ENCODE measurements at regions not wholly inside any gene's neighbourhood (a gene's known extent, or its start where the extent isn't known, plus 50 kb on each side); places are given as distances from the start of the nearest gene placed in this dataset.
A peak's percentile ranks its signal among the peaks of the same experiment; 100 is the strongest.
"Not testable (repeated sequence)": the region's sequence is repeated elsewhere in the genome, so short reads cannot be mapped to it uniquely, and the experiment has no call there.

DNA sequence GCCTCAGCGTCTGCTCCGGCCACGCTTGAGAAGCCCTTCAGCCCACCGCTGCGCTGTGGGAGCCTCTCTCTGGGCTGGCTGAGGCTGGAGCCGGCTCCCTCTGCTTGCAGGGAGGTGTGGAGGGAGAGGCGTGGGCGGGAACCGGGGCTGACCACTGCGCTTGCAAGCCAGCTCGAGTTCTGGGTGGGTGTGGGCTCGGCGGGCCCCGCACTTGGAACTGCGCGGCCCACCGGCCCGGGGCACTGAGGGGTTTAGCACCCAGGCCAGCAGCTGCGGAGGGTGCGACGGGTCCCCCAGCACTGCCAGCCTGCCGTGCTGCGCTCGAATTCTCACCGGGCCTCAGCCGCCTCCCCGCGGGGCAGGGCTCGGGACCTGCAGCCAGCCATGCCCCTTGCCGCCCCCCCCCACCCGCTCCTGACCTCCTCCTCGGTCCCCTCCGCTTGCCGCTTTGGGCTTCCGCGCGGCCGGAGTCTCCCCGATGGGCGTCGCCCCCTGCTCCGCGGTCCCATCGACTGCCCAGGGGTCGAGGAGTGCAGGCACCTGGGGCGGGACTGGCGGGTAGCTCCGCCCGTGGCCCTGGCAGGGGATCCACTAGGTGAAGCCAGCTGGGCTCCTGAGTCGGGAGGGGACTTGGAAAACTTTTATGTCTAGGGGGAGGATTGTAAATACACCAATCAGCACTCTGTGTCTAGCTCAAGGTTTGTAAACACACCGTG lies 106.7 kb downstream of the RAP2B start:
- no peak for DNase-seq

DNA sequence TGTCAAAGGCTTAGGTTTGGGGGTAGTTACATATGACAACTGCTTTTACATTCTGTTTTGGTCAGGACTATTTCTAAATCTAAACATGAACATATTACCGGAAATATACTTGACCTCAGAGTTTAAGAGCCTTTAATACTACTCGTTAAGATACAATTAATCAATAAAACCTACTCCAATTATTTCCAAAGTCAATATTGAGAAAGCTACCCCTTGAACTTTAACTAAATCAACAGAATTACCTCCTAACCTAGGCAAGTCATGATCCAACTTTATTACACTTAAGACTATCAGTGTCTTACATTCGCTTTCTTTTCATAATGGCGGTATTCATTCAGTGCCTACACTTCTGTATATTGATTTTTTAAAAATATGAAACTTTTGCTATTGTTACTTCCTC lies 107.7 kb downstream of the RAP2B start:
- DNase-seq: no peak

DNA sequence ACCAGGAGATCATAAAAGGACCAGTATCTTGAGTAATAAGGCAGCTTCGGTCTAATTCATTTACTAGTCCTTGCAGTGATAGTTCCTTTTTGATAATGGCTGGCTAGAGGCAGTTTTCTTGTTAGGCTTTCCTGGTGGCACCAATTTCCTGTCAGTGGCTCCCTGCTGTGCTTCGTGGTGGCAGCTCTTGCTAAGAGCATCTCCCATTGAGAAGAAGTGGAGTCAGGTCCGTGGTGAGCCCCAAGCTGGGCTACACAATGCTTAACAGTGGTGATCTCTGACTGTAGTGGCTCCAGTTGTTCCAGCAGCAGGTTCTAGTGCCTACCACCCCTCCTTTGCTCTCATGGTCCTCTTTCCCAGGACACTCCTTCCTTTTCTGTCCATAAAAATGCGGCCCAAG lies 111.2 kb downstream of the RAP2B start:
- no peak for DNase-seq

DNA sequence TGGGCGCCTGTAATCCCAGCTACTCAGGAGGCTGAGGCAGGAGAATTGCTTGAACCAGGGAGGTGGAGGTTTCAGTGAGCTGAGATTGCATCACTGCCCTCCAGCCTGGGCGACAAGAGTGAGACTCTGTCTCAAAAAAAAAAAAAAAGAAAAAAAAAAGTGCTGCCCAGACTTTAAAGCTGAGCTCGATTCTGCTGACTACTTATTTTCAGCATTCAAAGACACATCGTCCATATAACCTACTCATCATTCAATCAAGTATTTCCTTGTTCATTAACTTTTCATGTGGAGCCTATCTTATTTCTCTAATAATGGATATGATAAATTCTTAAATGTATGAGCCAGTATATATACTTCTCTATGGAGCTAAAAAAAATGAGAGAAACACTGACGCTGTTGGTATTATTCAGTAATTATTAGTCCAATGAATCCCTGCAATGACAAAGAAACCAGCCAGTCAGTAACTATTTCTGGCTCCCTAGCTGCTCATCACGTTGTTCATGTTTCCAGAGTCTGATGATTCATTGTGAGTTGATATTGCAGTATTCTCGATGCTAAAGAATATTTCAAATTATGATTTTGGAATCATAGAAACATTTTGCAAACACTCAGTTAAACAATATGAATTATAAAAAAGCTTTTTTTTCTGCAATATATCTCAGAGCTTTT lies 111.9 kb downstream of the RAP2B start:
- DNase-seq: no peak

GRCh38 chr3:153274561-153274960 lies 112.5 kb downstream of the RAP2B start:
- no peak for DNase-seq

DNA sequence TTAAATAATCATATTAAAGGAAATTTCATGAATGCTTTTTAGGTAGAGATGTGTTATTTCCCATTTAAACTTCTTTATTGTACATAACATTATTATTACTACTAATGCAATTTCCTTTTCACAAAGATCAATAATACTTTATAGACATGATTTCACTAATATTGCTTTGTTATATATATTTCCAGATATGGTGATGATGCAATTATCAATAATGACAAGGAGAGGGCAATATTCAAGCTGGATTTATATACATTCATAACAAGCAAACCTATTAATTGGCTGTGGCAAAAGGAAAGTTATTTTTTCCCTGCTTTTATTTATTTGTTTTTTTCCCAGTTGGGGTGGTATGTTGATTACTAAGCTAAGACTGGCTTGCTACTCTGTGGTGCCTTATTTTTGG lies 113.5 kb downstream of the RAP2B start:
- DNase-seq: no peak

- DNase-seq: no peak
Observed at GRCh38 chr3:153277029-153277428, 115.0 kb downstream of the RAP2B start.

DNA sequence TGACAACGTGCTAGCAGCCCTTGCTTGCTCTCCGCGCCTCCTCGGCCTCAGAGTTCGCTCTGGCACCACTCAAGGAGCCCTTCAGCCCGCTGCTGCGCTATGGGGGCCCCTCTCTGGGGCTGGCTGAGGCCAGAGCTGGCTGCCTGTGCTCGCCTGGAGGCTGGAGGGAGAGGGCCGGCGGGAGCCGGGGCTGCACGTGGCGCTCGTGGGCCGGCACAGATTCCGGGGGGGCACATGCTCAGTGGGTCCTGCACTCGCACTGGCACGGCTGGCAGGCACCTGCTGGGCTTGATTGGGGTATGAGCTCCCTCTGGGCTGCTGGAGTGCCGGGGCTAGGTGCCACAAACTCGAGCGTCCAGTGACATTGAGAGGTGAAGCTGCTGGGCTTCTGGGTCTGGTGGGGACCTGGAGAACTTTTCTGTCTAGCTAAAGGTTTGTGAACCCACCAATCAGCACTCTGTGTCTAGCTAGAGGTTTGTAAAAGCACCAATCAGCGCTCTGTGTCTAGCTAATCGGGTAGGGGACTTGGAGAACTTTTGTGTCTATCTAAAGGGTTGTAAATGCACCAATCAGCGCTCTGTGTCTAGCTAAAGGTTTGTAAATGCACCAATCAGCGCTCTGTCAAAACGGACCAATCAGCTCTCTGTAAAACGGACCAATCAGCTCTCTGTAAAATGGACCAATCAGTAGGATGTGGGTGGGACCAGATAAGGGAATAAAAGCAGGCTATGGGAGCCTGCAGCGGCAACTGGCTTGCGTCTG lies 119.4 kb downstream of the RAP2B start:
- DNase-seq: not testable (repeated sequence)

- DNase-seq: no peak
Observed at GRCh38 chr3:153282355-153282754, 120.3 kb downstream of the RAP2B start.

GRCh38 chr3:153284282-153284938 lies 122.4 kb downstream of the RAP2B start:
- peak; percentile 55 to 63 for DNase-seq

GRCh38 chr3:153285194-153285641 lies 123.2 kb downstream of the RAP2B start:
- no peak for DNase-seq

DNA sequence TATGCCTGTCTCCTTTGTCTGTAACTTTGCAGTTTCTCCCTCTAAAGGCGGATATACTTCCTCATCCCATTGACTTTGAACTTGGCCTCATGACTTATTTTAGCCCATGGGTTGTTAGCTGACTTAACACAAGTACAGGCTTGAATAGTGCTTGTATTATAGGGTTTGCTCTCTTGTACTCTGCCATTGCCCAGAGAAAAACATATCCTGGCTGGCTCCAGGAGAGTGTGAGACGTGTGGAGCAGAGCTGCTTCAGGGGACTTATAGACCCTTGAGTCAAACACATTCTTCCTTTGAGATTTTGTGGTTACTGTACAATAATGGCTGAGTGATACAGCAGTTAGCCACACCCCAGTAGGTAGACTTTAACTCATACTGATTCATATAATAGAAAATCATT lies 124.0 kb downstream of the RAP2B start:
- no peak for DNase-seq

GRCh38 chr3:153287017-153287416 lies 125.0 kb downstream of the RAP2B start:
- no peak for DNase-seq

DNA sequence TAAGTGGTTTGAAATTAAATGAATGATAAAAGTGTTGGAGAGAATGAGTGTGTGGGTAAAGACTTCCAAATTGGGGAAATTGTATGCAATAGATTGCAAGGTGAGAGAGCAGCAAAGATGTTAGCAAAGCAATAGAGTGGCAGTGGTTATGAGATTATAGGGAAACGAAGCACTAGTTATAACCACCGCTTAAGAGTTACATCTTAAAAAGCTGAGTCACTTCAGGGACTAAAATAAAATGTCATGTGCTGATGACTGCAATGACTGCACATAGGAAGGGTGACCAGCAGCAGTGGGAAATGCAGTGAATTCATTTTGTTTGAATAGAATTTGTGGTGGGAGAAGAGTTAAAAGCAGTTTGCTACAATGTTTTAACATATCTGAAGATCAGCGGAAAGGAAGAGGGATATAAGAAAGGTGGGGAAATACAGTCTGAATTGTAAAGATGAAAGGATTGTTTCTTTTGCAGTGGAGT lies 127.3 kb downstream of the RAP2B start:
- no peak for DNase-seq

DNA sequence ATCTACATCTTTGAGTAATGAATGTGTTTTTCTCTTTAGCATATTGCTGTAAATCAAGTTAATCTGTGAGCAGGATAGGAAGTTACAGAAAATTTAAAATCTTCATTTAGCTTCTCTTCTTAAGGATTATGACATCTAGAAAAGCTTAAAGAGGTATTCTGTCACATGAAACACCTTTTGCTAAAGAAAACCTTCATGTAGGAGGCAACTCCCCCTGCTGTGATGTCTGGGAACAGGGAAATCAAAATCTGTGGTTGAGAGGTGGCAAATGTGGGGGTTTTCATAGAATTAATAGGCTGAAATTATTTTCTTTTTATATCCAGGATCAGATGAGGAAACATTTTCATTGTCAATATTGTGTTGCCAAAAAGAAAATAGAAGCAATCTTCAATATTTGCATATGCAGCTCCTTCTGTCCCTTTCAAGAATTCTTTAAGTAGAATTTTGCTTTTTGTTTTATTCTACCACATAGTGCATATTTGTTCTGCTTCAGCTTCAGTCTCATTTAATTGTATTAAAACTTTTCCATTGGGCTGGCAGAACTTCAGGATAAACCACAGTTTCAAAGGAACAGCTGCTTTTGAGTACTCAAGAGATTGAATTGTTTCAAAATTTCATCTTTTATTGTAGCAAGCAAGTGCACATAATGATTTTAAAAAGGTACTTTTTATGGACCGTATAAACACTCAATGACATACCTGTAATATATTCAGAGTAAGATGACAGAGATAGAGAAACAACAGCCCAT lies 128.4 kb downstream of the RAP2B start:
- DNase-seq: no peak

DNA sequence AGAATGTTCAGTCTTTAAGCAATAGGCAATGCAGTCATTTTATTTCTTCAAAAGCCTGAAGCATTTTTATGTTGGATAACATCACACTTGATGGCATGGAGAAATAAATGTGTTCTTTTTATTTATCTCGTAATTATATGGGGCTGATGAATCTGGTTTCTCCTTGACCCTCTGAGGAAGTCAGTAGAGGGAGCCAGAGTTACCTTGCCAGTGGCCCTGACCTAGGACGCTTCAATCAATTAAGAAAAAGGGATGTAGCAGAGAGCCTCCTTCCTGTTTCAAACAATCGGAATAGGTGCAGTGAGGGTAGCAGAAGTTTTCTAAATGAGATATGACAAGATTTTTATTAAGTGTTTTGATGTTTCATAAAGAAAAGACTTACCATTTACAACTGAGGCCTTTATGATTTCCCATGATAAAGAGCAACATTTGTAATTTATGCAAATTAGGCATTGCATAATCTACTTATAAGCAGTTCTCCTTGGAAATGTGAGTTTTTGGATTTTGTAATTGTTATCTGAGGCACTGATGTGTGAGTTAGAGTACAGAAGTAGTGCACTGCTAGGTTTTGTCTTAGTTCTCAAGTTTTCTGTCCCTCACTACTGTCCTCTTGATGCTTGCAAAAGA lies 129.1 kb downstream of the RAP2B start:
- DNase-seq: no peak

- DNase-seq: peak; percentile 47 to 72
Observed at GRCh38 chr3:153293265-153293664, 131.2 kb downstream of the RAP2B start.

- DNase-seq: peak; percentile 90 to 94
Observed at GRCh38 chr3:153295901-153296300, 133.9 kb downstream of the RAP2B start.

DNA sequence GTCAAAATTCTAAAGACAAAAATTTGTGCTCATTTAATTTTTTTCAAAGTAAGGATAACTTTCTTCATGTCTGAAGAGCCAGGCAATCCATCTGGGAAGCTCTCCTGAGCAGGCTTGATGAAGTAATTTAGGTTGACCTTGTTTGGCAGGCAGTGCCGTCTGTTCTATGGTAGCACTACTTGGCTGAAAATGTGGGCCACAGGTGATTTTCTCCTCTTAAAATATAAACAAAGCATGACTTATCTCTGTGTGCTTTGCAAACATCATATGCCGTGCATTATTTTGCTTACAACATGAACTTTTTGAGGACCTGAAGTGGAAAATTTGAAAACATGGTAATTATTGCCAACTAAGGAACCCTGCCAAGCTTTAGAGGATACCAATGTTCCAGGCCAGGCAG lies 143.2 kb downstream of the RAP2B start:
- DNase-seq: no peak

- DNase-seq: no peak
Observed at GRCh38 chr3:153311541-153311940, 149.5 kb downstream of the RAP2B start.
